Lower leg skin (tissue), 3 donors: ENCODE measurements at regions not wholly inside any gene's neighbourhood (a gene's known extent, or its start where the extent isn't known, plus 50 kb on each side); places are given as distances from the start of the nearest gene placed in this dataset.

ENCODE experiments used
- POLR2A ChIP-seq, 2 donors: fragments of 450-650 bp; IDR thresholded peaks; one replicate each; pipeline ENCODE4 v1.6.1; 2016 to 2017; ENCODE audit warnings: antibody characterized with exemption in 2 of 2, mild to moderate bottlenecking in 1 of 2, moderate library complexity in 1 of 2
- TF ChIP-seq, protein P1 (sequence below), 3 donors: fragments of 450-650 bp; IDR thresholded peaks; one replicate each; pipeline ENCODE4 v1.5.1; 2016; ENCODE audit warnings: antibody characterized with exemption in 3 of 3, mild to moderate bottlenecking in 3 of 3, moderate library complexity in 2 of 3

GRCh38 chr6:3531481-3531880 lies 74.6 kb upstream of the SLC22A23 start:
- TF ChIP-seq, protein P1, sequence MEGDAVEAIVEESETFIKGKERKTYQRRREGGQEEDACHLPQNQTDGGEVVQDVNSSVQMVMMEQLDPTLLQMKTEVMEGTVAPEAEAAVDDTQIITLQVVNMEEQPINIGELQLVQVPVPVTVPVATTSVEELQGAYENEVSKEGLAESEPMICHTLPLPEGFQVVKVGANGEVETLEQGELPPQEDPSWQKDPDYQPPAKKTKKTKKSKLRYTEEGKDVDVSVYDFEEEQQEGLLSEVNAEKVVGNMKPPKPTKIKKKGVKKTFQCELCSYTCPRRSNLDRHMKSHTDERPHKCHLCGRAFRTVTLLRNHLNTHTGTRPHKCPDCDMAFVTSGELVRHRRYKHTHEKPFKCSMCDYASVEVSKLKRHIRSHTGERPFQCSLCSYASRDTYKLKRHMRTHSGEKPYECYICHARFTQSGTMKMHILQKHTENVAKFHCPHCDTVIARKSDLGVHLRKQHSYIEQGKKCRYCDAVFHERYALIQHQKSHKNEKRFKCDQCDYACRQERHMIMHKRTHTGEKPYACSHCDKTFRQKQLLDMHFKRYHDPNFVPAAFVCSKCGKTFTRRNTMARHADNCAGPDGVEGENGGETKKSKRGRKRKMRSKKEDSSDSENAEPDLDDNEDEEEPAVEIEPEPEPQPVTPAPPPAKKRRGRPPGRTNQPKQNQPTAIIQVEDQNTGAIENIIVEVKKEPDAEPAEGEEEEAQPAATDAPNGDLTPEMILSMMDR (IDR thresholded peaks at IDR 0.05), result no peak
- TF ChIP-seq POLR2A (IDR thresholded peaks at IDR 0.05), result no peak
